Neural cell (in vitro differentiated cells): ENCODE measurements at regions not wholly inside any gene's neighbourhood (a gene's known extent, or its start where the extent isn't known, plus 50 kb on each side); places are given as distances from the start of the nearest gene placed in this dataset.

Source experiments
- H2AFZ ChIP-seq: fragments of 200-600, 300-800 bp; sonication (generic), shearing (Covaris generic); 2 replicates; pipeline ENCODE4 v1.6.0; 2014; ENCODE audit warnings: low read depth, mild to moderate bottlenecking, antibody characterized with exemption, low read length, moderate library complexity
- H3F3A ChIP-seq: fragments of 200-600 bp; shearing (Covaris generic); 2 replicates; pipeline ENCODE4 v1.6.1; 2016; ENCODE audit warnings: mild to moderate bottlenecking, moderate library complexity, mixed read lengths, antibody characterized with exemption, low read length; ENCODE audit not compliant: insufficient read depth, poor library complexity, severe bottlenecking
- H3K27ac ChIP-seq: fragments of 200-600, 300-800 bp; sonication (generic), shearing (Covaris generic); 2 replicates; pipeline ENCODE4 v1.5.1; 2014; ENCODE audit warnings: mild to moderate bottlenecking, low read length, moderate library complexity
- H3K27me3 ChIP-seq: fragments of 300-800, 200-600 bp; sonication (generic), shearing (Covaris generic); 2 replicates; pipeline ENCODE4 v1.6.0; 2014; ENCODE audit warnings: mild to moderate bottlenecking, low read depth, low read length, moderate library complexity; ENCODE audit not compliant: insufficient read depth
- H3K36me3 ChIP-seq: fragments of 300-800, 200-600 bp; sonication (generic), shearing (Covaris generic); 2 replicates; pipeline ENCODE4 v1.5.1; 2014; ENCODE audit warnings: mild to moderate bottlenecking, antibody characterized with exemption, low read length, moderate library complexity; ENCODE audit not compliant: insufficient read depth
- H3K4me2 ChIP-seq: fragments of 300-800, 200-600 bp; sonication (generic), shearing (Covaris generic); 2 replicates; pipeline ENCODE4 v1.6.0; 2014; ENCODE audit warnings: mild to moderate bottlenecking, low read length
- H3K4me3 ChIP-seq: fragments of 300-800, 200-600 bp; sonication (generic), shearing (Covaris generic); 2 replicates; pipeline ENCODE4 v1.5.1; 2014; ENCODE audit warnings: mild to moderate bottlenecking, low read length, moderate library complexity
- H3K79me2 ChIP-seq: fragments of 200-600 bp; shearing (Covaris generic); replicated peaks from 2 replicates; pipeline ENCODE4 v1.6.0; 2014; ENCODE audit warnings: mild to moderate bottlenecking, low read length, moderate library complexity; ENCODE audit not compliant: insufficient read depth
- H3K9ac ChIP-seq: fragments of 300-800, 200-600 bp; sonication (generic), shearing (Covaris generic); 2 replicates; pipeline ENCODE4 v1.6.1; 2016; ENCODE audit warnings: mild to moderate bottlenecking, low read length, mixed read lengths
- H3K9me2 ChIP-seq: fragments of 200-600 bp; shearing (Covaris generic); 2 replicates; pipeline ENCODE4 v1.6.1; 2016; ENCODE audit warnings: mild to moderate bottlenecking, low read length, mixed read lengths; ENCODE audit not compliant: insufficient read depth
- H3K9me3 ChIP-seq: fragments of 200-600, 300-800 bp; sonication (generic), shearing (Covaris generic); 2 replicates; pipeline ENCODE4 v1.6.1; 2016; ENCODE audit warnings: mild to moderate bottlenecking, mixed run types, low read length, moderate library complexity, mixed read lengths
- H4K20me1 ChIP-seq: fragments of 200-600 bp; shearing (Covaris generic); 2 replicates; pipeline ENCODE4 v1.6.1; 2016; ENCODE audit warnings: mild to moderate bottlenecking, mixed run types; ENCODE audit not compliant: insufficient read depth
- EP300 ChIP-seq: fragments of 450-650 bp; conservative IDR thresholded peaks from 2 replicates; pipeline ENCODE4 v1.6.1; 2014; ENCODE audit warnings: antibody characterized with exemption, mild to moderate bottlenecking, moderate library complexity; ENCODE audit not compliant: poor library complexity, severe bottlenecking
- EZH2 ChIP-seq: fragments of 200-600, 300-800 bp; shearing (Covaris generic), sonication (generic); IDR thresholded peaks from 2 replicates; pipeline ENCODE4 v1.6.1; 2014; ENCODE audit warnings: antibody characterized with exemption, low read length, borderline replicate concordance, mild to moderate bottlenecking; ENCODE audit not compliant: insufficient read depth, poor library complexity, severe bottlenecking
- MXI1 ChIP-seq: fragments of 450-650 bp; conservative IDR thresholded peaks from 2 replicates; pipeline ENCODE4 v1.6.1; 2014; ENCODE audit warnings: antibody characterized with exemption, mild to moderate bottlenecking; ENCODE audit not compliant: poor library complexity, severe bottlenecking
- POLR2AphosphoS5 ChIP-seq: IDR thresholded peaks from 2 replicates; pipeline ENCODE4 v1.6.1; 2012
- RAD21 ChIP-seq: fragments of 450-650 bp; conservative IDR thresholded peaks from 2 replicates; pipeline ENCODE4 v1.6.1; 2014; ENCODE audit warnings: antibody characterized with exemption, mild to moderate bottlenecking, moderate library complexity
- SMC3 ChIP-seq: fragments of 450-650 bp; conservative IDR thresholded peaks from 2 replicates; pipeline ENCODE4 v1.6.1; 2014; ENCODE audit warnings: antibody characterized with exemption, mild to moderate bottlenecking, moderate library complexity; ENCODE audit not compliant: poor library complexity
- TAF1 ChIP-seq: IDR thresholded peaks from 2 replicates; pipeline ENCODE4 v1.6.1; 2012; ENCODE audit warnings: low read depth
- TF ChIP-seq, protein P1 (sequence below): fragments of 450-650 bp; IDR thresholded peaks from 2 replicates; pipeline ENCODE4 v1.5.1; 2014; ENCODE audit warnings: antibody characterized with exemption, mild to moderate bottlenecking, moderate library complexity; ENCODE audit not compliant: poor library complexity, severe bottlenecking
- TF ChIP-seq, protein P2 (sequence below): IDR thresholded peaks from 2 replicates; pipeline ENCODE4 v1.6.1; 2012; ENCODE audit warnings: borderline replicate concordance

DNA sequence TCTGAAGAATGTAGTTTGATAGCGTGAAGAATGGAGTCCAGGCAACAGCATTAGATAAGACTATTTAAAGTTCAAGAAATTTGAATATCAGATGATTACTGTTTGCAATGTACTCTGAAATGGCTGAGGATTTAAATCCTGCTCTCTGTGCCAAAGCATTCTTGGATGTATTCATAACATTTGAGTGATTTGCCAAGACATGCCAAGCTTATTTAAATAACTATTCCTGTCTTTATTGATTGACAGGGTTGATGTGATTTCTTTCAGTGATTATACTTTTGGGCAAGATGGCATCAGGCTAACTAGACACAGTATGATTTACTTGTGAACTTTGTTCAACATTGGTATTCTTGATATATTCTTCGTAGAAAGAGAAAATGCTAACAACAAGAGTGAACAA is 168.7 kb downstream of the GNAI1 start:
- no peaks in the 10 kb centered on the region for H4K20me1 ChIP-seq
- H3K27ac ChIP-seq = no peak overlapping the region
- H3K4me2 ChIP-seq = no peak overlapping the region
- H2AFZ ChIP-seq = no peak overlapping the region
- no peaks in the 10 kb centered on the region for H3K9me3 ChIP-seq
- H3K79me2 ChIP-seq = no peaks in the 10 kb centered on the region
- H3F3A ChIP-seq = no peaks in the 10 kb centered on the region
- H3K9ac ChIP-seq = no peak overlapping the region
- no peaks in the 10 kb centered on the region for H3K27me3 ChIP-seq
- no peaks in the 10 kb centered on the region for H3K9me2 ChIP-seq
- H3K36me3 ChIP-seq = no peaks in the 10 kb centered on the region
- no peak overlapping the region for H3K4me3 ChIP-seq
- TF ChIP-seq RAD21 (no peak), EZH2 (no peak), EP300 (peak; percentile 75), SMC3 (no peak), POLR2AphosphoS5 (peak; percentile 13)
- TF ChIP-seq, protein P1, sequence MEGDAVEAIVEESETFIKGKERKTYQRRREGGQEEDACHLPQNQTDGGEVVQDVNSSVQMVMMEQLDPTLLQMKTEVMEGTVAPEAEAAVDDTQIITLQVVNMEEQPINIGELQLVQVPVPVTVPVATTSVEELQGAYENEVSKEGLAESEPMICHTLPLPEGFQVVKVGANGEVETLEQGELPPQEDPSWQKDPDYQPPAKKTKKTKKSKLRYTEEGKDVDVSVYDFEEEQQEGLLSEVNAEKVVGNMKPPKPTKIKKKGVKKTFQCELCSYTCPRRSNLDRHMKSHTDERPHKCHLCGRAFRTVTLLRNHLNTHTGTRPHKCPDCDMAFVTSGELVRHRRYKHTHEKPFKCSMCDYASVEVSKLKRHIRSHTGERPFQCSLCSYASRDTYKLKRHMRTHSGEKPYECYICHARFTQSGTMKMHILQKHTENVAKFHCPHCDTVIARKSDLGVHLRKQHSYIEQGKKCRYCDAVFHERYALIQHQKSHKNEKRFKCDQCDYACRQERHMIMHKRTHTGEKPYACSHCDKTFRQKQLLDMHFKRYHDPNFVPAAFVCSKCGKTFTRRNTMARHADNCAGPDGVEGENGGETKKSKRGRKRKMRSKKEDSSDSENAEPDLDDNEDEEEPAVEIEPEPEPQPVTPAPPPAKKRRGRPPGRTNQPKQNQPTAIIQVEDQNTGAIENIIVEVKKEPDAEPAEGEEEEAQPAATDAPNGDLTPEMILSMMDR = no peak
- TF ChIP-seq, protein P2, sequence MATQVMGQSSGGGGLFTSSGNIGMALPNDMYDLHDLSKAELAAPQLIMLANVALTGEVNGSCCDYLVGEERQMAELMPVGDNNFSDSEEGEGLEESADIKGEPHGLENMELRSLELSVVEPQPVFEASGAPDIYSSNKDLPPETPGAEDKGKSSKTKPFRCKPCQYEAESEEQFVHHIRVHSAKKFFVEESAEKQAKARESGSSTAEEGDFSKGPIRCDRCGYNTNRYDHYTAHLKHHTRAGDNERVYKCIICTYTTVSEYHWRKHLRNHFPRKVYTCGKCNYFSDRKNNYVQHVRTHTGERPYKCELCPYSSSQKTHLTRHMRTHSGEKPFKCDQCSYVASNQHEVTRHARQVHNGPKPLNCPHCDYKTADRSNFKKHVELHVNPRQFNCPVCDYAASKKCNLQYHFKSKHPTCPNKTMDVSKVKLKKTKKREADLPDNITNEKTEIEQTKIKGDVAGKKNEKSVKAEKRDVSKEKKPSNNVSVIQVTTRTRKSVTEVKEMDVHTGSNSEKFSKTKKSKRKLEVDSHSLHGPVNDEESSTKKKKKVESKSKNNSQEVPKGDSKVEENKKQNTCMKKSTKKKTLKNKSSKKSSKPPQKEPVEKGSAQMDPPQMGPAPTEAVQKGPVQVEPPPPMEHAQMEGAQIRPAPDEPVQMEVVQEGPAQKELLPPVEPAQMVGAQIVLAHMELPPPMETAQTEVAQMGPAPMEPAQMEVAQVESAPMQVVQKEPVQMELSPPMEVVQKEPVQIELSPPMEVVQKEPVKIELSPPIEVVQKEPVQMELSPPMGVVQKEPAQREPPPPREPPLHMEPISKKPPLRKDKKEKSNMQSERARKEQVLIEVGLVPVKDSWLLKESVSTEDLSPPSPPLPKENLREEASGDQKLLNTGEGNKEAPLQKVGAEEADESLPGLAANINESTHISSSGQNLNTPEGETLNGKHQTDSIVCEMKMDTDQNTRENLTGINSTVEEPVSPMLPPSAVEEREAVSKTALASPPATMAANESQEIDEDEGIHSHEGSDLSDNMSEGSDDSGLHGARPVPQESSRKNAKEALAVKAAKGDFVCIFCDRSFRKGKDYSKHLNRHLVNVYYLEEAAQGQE = no peak

DNA sequence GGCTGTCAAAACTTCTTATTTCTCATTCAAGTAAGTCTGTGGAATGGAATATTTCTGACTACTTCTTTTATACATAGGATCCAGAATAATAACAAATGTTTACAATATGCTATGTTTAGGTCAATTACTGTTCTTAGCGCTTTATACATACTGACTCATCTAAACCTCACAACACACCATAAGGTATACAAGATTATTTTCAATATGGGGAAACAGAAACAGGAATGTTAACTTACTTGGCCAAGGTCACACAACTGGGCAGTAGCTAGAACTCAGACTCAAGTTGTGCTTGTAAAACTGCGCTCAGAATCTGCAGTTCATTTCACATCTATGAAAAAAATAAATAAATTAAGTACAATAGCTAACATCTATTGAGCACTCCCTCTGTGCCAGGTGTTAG is 168.0 kb downstream of the GNAI1 start:
- Histone ChIP-seq H3K9me3 (no peaks in the 10 kb centered on the region), H3K27ac (no peak overlapping the region), H3K4me2 (no peak overlapping the region), H2AFZ (no peak overlapping the region), H3K36me3 (no peaks in the 10 kb centered on the region), H3K27me3 (no peaks in the 10 kb centered on the region), H3K9me2 (no peaks in the 10 kb centered on the region), H3K9ac (no peak overlapping the region), H3K4me3 (no peak overlapping the region), H4K20me1 (no peaks in the 10 kb centered on the region), H3K79me2 (no peaks in the 10 kb centered on the region), H3F3A (no peaks in the 10 kb centered on the region)
- TF ChIP-seq RAD21 (no peak), EP300 (no peak), EZH2 (no peak), TAF1 (no peak), POLR2AphosphoS5 (no peak), SMC3 (no peak), MXI1 (no peak)
- TF ChIP-seq, protein P2 = no peak
- TF ChIP-seq, protein P1 = no peak
